H1 (cell line): ENCODE measurements at regions not wholly inside any gene's neighbourhood (a gene's known extent, or its start where the extent isn't known, plus 50 kb on each side); places are given as distances from the start of the nearest gene placed in this dataset.

ENCODE experiments used
- CTCF ChIA-PET: fragments of 300-600 bp; sonication (Branson Sonifier 250); formaldehyde crosslinking; loops from one replicate; lab custom pipeline; 2021; ENCODE audit not compliant: partially characterized antibody; lab: Charles Lee
- POLR2A ChIA-PET: fragments of 300-600 bp; sonication (Branson Sonifier 250); formaldehyde crosslinking; loops from one replicate; lab custom pipeline; 2021; ENCODE audit warnings: inconsistent platforms; ENCODE audit not compliant: partially characterized antibody; lab: Charles Lee
- DNase-seq, 2 experiments: peaks; one replicate each; pipeline versions ENCODE4 v3.0.0 to v3.0.0-alpha.2; 2010 to 2022; ENCODE audit warnings: low spot score in 2 of 2, low read depth in 1 of 2, mixed read lengths in 1 of 2
- FAIRE-seq: peaks from 2 replicates; lab custom pipeline; 2011; peaks lifted over from hg19 to GRCh38; lab: Jason Lieb, UNC
- H2AFZ ChIP-seq: 2 replicates; pipeline ENCODE4 v1.8.1; 2012; ENCODE audit warnings: low read length, inconsistent platforms
- H2AK5ac ChIP-seq: 2 replicates; pipeline ENCODE4 v1.6.1; 2013; ENCODE audit warnings: low read depth, low read length
- H2BK120ac ChIP-seq: replicated peaks from 2 replicates; pipeline ENCODE3; 2013; ENCODE audit warnings: low read depth, low read length, inconsistent platforms
- H2BK12ac ChIP-seq: 2 replicates; pipeline ENCODE4 v1.6.1; 2013; ENCODE audit warnings: low read depth, low read length
- H2BK15ac ChIP-seq: 2 replicates; pipeline ENCODE4 v1.6.1; 2013; ENCODE audit warnings: low read length
- H2BK20ac ChIP-seq: 2 replicates; pipeline ENCODE4 v1.6.1; 2013; ENCODE audit warnings: low read length
- H2BK5ac ChIP-seq: 2 replicates; pipeline ENCODE4 v1.6.1; 2013; ENCODE audit warnings: low read depth, low read length
- H3K14ac ChIP-seq: 2 replicates; pipeline ENCODE4 v1.6.1; 2013; ENCODE audit warnings: inconsistent platforms; ENCODE audit not compliant: insufficient read length
- H3K18ac ChIP-seq: 2 replicates; pipeline ENCODE4 v1.6.1; 2013; ENCODE audit warnings: low read length; ENCODE audit errors: extremely low read depth
- H3K23ac ChIP-seq: 2 replicates; pipeline ENCODE4 v1.6.1; 2013; ENCODE audit warnings: inconsistent platforms; ENCODE audit not compliant: insufficient read length
- H3K23me2 ChIP-seq: 2 replicates; pipeline ENCODE4 v1.6.1; 2013; ENCODE audit warnings: low read depth, low read length
- H3K27ac ChIP-seq: 2 replicates; pipeline ENCODE4 v1.6.1; 2011; ENCODE audit warnings: low read depth, low read length, inconsistent platforms
- H3K27me3 ChIP-seq, 4 experiments: replicated peaks in 1 of 4; 1 replicate in 1 of 4; 2 replicates in 3 of 4; pipeline versions ENCODE4 v1.6.1 to v1.8.1; 2011 to 2013; ENCODE audit warnings: low read length in 3 of 4, mild to moderate bottlenecking in 3 of 4, inconsistent platforms in 2 of 4, mixed read lengths in 2 of 4, moderate library complexity in 1 of 4; ENCODE audit not compliant: control insufficient read depth in 3 of 4, insufficient read depth in 3 of 4; ENCODE audit errors: extremely low read depth in 1 of 4
- H3K36me3 ChIP-seq, 4 experiments: 2 replicates each; pipeline versions ENCODE4 v1.6.1 to v1.8.1; 2011 to 2013; ENCODE audit warnings: mild to moderate bottlenecking in 4 of 4, low read length in 3 of 4, moderate library complexity in 2 of 4, control low read depth in 1 of 4, inconsistent platforms in 1 of 4; ENCODE audit not compliant: insufficient read depth in 4 of 4, control insufficient read depth in 2 of 4
- H3K4ac ChIP-seq: replicated peaks from 2 replicates; pipeline ENCODE3; 2013; ENCODE audit warnings: low read length, low read depth, mixed read lengths, inconsistent platforms; ENCODE audit not compliant: insufficient read length
- H3K4me1 ChIP-seq, 4 experiments: replicated peaks in 1 of 4; 1 replicate in 1 of 4; 2 replicates in 3 of 4; pipeline versions ENCODE4 v1.6.1 to v1.8.1; 2011 to 2013; ENCODE audit warnings: low read length in 3 of 4, inconsistent platforms in 2 of 4, mixed read lengths in 1 of 4; ENCODE audit not compliant: insufficient read depth in 4 of 4, control insufficient read depth in 3 of 4
- H3K4me2 ChIP-seq, 2 experiments: 2 replicates each; pipeline versions ENCODE4 v1.6.1 to v1.8.1; 2011 to 2013; ENCODE audit warnings: low read depth in 2 of 2, low read length in 2 of 2, control low read depth in 1 of 2, inconsistent platforms in 1 of 2, mild to moderate bottlenecking in 1 of 2; ENCODE audit not compliant: insufficient read depth in 1 of 2
- H3K4me3 ChIP-seq, 4 experiments: fragments of 200-600, 300-600 bp in 1 of 4; sonication (generic), shearing (Covaris generic), sonication (Bioruptor Twin) in 1 of 4; 2 replicates each; pipeline versions ENCODE4 v1.5.1 to v1.8.1; 2011 to 2016; ENCODE audit warnings: low read length in 4 of 4, low read depth in 3 of 4, control low read depth in 2 of 4, inconsistent platforms in 2 of 4, mild to moderate bottlenecking in 2 of 4, mixed read lengths in 1 of 4, moderate library complexity in 1 of 4; ENCODE audit not compliant: insufficient read depth in 2 of 4; ENCODE audit errors: extremely low read depth in 1 of 4
- H3K56ac ChIP-seq: replicated peaks from 2 replicates; pipeline ENCODE3; 2013; ENCODE audit warnings: low read depth, mild to moderate bottlenecking, mixed read lengths, low read length, inconsistent platforms; ENCODE audit not compliant: insufficient read length
- H3K79me1 ChIP-seq: 2 replicates; pipeline ENCODE4 v1.6.1; 2013; ENCODE audit warnings: low read depth, low read length, control low read depth
- H3K79me2 ChIP-seq, 2 experiments: 2 replicates each; pipeline versions ENCODE4 v1.6.1 to v1.8.1; 2012 to 2013; ENCODE audit warnings: low read length in 2 of 2, mild to moderate bottlenecking in 2 of 2, inconsistent platforms in 1 of 2; ENCODE audit not compliant: insufficient read depth in 2 of 2, control insufficient read depth in 1 of 2
- H3K9ac ChIP-seq, 4 experiments: replicated peaks in 1 of 4; 1 replicate in 1 of 4; 2 replicates in 3 of 4; pipeline versions ENCODE4 v1.6.1 to v1.8.1; 2011 to 2013; ENCODE audit warnings: low read depth in 3 of 4, low read length in 3 of 4, control low read depth in 2 of 4, mild to moderate bottlenecking in 2 of 4, moderate library complexity in 2 of 4, inconsistent platforms in 1 of 4; ENCODE audit errors: extremely low read depth in 1 of 4
- H3K9me3 ChIP-seq, 2 experiments: 2 replicates each; pipeline versions ENCODE4 v1.6.1 to v1.8.1; 2012 to 2013; ENCODE audit warnings: mild to moderate bottlenecking in 2 of 2, moderate library complexity in 2 of 2, control low read depth in 1 of 2, inconsistent platforms in 1 of 2, low read depth in 1 of 2, low read length in 1 of 2, mixed read lengths in 1 of 2; ENCODE audit not compliant: insufficient read depth in 2 of 2
- H4K20me1 ChIP-seq, 2 experiments: replicated peaks in 1 of 2; 2 replicates each; pipeline versions ENCODE3 to v1.8.1; 2011 to 2013; ENCODE audit warnings: inconsistent platforms in 2 of 2, low read length in 2 of 2, mild to moderate bottlenecking in 1 of 2; ENCODE audit not compliant: insufficient read depth in 2 of 2, control insufficient read depth in 1 of 2
- H4K5ac ChIP-seq: 2 replicates; pipeline ENCODE4 v1.6.1; 2013; ENCODE audit warnings: low read length, low read depth, mixed read lengths, inconsistent platforms; ENCODE audit not compliant: insufficient read length
- H4K8ac ChIP-seq: 2 replicates; pipeline ENCODE4 v1.8.0; 2013; ENCODE audit warnings: mild to moderate bottlenecking, moderate library complexity, low read length, inconsistent platforms; ENCODE audit not compliant: insufficient read depth; ENCODE audit errors: extremely low read depth
- H4K91ac ChIP-seq: replicated peaks from 2 replicates; pipeline ENCODE3; 2013; ENCODE audit warnings: low read length, mixed read lengths, inconsistent platforms; ENCODE audit not compliant: insufficient read length
- ATF3 ChIP-seq: IDR thresholded peaks from 2 replicates; pipeline ENCODE4 v1.6.1; 2011; ENCODE audit warnings: low read depth, mild to moderate bottlenecking, low read length; ENCODE audit not compliant: insufficient read depth
- HDAC6 ChIP-seq: IDR thresholded peaks from one replicate; pipeline ENCODE4 v1.7.1; 2012; ENCODE audit warnings: low read depth, mild to moderate bottlenecking, inconsistent platforms, low read length, moderate library complexity
- KDM5A ChIP-seq: fragments of 200-600 bp; IDR thresholded peaks from 2 replicates; pipeline ENCODE4 v1.7.1; 2012; ENCODE audit warnings: mild to moderate bottlenecking, low read length, inconsistent platforms, mixed read lengths
- RFX5 ChIP-seq: IDR thresholded peaks from 2 replicates; pipeline ENCODE4 v1.6.1; 2011; ENCODE audit warnings: low read depth, low read length, improper control_type of control experiment, borderline replicate concordance
- RXRA ChIP-seq: IDR thresholded peaks from 2 replicates; pipeline ENCODE4 v1.6.1; 2011; ENCODE audit warnings: low read depth, mild to moderate bottlenecking, low read length, moderate library complexity; ENCODE audit not compliant: insufficient read depth
- SP1 ChIP-seq: IDR thresholded peaks from 2 replicates; pipeline ENCODE4 v1.6.1; 2011; ENCODE audit warnings: low read depth, low read length
- whole genome bisulfite sequencing, 2 experiments: shearing (Covaris generic) in 1 of 2; methylation state at CpG; one replicate each; pipeline versions ENCODE4 v1.1.6 to v1.1.7; 2013 to 2015; ENCODE audit warnings: low lambda C conversion rate in 2 of 2, mixed read lengths in 2 of 2, inconsistent platforms in 1 of 2, low coverage in 1 of 2, missing lambda C conversion rate in 1 of 2; ENCODE audit not compliant: insufficient replicate concordance in 2 of 2, insufficient coverage in 1 of 2, insufficient read length in 1 of 2; ENCODE audit errors: extremely low coverage in 1 of 2, missing lambda C conversion rate in 1 of 2; 5-methylcytosine and 5-hydroxymethylcytosine counted together

- H3K27me3 ChIP-seq = no peaks in the 10 kb centered on the region
- DNase-seq (no peak), FAIRE-seq (no peak)
- H3K23ac ChIP-seq = no peak overlapping the region
- H3K4ac ChIP-seq = no peak overlapping the region
- no peak overlapping the region for H2BK12ac ChIP-seq
- H4K20me1 ChIP-seq = no peaks in the 10 kb centered on the region
- H2AK5ac ChIP-seq = no peak overlapping the region
- no peak overlapping the region for H4K5ac ChIP-seq
- no peaks in the 10 kb centered on the region for H3K23me2 ChIP-seq
- no peak overlapping the region for H3K56ac ChIP-seq
- no peaks in the 10 kb centered on the region for H3K79me1 ChIP-seq
- H4K91ac ChIP-seq = no peak overlapping the region
- H3K4me2 ChIP-seq = no peak overlapping the region
- no peaks in the 10 kb centered on the region for H3K36me3 ChIP-seq
- no peak overlapping the region for H2BK5ac ChIP-seq
- H3K9me3 ChIP-seq = peaks cover 0 to 4% of the 10 kb centered on the region in 2 experiments; a peak in 1 of 4 replicates
- H3K4me3 ChIP-seq = no peak overlapping the region
- H3K4me1 ChIP-seq = no peaks in the 10 kb centered on the region
- no peak overlapping the region for H2BK15ac ChIP-seq
- POLR2A ChIA-PET = no interaction called here
- no peak overlapping the region for H3K9ac ChIP-seq
- H3K27ac ChIP-seq = no peak overlapping the region
- no peak overlapping the region for H2AFZ ChIP-seq
- WGBS, 2 experiments = 88% methylated on average over 1 of the region's 1 CpG; no CpG with 5 or more reads in 1 of the 2 experiments
- no peak overlapping the region for H2BK120ac ChIP-seq
- H2BK20ac ChIP-seq = no peak overlapping the region
- no peak overlapping the region for H3K18ac ChIP-seq
- no peak overlapping the region for H3K14ac ChIP-seq
- H4K8ac ChIP-seq = no peak overlapping the region
- CTCF ChIA-PET = no interaction called here
- no peaks in the 10 kb centered on the region for H3K79me2 ChIP-seq
- TF ChIP-seq RFX5 (no peak), HDAC6 (no peak), RXRA (no peak), SP1 (no peak), KDM5A (no peak), ATF3 (no peak)
Measured at GRCh38 chr6:112691289-112691688, 344.2 kb downstream of the RFPL4B start.
